Suppressor macrophage treated with lipopolysaccharide for 4 hours (primary cell): ENCODE measurements at regions not wholly inside any gene's neighbourhood (a gene's known extent, or its start where the extent isn't known, plus 50 kb on each side); places are given as distances from the start of the nearest gene placed in this dataset.
"Not testable (repeated sequence)": the region's sequence is repeated elsewhere in the genome, so short reads cannot be mapped to it uniquely, and the experiment has no call there.

ENCODE experiments used
- DNase-seq: peaks from one replicate; pipeline ENCODE4 v3.0.0-alpha.2; 2020

DNA sequence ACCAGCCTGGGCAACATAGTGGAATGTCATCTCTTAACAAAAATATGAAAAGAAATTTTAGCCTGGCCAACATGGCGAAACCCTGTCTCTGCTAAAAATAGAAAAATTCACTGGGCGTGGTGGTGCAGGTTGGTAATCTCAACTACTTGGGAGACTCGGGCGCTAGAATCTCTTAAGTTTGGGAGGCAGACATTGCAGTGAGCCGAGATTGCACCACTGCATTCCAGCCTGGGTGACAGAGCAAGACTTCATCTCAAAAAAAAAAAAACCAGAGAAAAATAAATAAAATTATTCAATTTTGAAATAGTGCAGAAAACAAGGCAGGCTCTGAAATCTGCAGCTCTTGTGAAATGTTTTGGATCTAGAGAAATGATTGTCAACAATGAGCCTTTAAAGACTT is 397.3 kb upstream of the AMELY start:
- DNase-seq, result no peak

DNA sequence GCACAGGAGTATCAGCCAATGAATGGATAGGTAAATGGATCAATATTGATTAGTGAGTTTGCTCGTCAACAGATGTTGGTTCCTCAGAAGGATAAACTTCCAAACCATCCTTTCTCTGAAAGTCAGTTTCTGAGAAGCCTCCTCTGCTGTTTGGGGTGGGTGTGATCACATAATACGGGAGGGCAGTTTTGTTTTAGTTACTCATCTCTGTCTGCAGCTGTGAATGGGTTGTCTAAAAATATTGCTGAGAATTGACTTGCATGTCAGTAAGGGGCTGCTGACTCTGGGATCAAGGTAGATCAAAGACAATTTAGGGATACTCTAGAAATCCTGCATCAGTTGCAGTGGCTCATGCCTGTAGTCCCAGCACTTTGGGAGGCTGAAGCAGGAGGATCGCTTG is 390.8 kb upstream of the AMELY start:
- DNase-seq, result no peak

DNA sequence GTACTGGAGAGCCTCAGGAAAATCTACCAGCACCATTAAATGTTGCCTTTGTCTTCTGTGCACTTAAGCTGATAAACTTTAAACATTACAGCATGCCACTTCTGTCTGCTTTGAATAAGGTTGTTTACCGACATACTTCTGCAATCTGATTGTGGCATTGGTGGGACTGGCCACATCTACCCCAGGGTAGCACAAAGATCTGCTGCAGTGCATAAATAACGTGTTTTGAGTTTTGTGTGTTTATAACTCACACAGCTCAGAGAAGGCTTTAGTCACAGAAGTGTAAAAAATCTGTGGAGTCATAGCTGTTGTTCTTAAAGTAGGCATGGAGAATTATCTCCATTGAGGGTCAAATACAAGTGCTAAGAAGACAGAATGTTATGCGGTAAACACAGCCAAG is 388.4 kb upstream of the AMELY start:
- no peak for DNase-seq

DNA sequence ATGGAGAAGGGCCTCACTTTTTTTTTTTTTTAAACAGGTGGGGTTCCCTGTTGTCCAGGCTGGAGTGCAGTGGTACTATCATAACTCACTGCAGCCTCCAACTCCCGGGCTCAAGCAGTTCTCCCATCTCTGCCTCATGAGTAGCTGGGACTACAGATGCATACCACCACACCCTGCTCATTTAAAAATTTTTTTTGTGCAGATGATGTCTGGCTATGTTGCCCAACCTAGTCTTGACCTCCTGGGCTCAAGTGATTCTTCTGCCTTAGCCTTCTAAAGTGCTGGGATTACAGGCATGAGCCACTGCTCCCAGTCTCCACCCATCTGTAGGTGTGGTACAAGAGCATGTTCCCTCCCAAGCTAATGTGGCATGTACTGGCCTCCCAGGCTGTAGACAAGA is 380.6 kb upstream of the AMELY start:
- DNase-seq, result no peak

DNA sequence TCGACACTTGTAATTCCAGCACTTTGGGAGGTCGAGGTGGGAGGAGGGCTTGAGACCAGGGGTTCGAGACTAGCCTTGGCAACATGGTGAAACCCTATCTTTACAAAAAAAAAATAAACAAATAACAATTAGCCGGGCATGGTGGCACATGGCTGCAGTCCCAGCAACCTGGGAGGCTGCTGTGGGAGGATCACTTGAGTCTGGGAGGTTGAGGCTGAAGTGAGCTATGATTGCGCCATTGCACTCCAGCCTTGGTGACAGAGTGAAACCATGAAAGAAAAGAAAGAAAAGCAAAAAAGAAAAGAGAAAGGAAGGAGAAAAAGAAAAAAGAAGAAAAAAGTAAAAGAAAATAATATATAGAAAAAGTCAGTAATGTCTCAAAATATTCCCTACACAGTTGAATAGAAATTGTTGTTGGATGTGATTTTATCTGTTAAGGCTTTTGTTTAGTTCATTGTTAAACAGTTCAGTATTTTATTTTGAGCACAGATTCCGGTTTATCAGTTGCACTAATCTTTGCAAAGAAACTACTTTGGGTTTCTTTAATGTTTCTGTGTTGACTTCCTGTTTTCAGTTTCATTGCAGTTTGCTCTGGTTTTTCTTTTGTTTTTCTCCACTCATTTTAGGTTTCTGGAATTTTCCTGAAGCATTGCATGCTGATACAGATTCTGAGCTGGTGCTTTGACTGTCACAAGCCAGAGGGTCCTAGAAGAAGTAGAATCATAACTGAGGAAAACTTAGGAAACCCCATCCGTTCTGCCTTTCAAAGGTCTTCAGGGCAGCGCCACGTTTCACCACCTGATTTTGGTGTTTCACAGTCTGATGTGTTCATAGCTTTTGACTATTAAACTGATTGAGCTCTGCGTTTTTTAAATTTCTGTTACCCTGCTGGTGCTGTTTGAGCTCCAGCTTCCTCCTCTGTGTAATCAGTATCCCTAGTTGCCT is 378.6 kb upstream of the AMELY start:
- peak; percentile 38 for DNase-seq

DNA sequence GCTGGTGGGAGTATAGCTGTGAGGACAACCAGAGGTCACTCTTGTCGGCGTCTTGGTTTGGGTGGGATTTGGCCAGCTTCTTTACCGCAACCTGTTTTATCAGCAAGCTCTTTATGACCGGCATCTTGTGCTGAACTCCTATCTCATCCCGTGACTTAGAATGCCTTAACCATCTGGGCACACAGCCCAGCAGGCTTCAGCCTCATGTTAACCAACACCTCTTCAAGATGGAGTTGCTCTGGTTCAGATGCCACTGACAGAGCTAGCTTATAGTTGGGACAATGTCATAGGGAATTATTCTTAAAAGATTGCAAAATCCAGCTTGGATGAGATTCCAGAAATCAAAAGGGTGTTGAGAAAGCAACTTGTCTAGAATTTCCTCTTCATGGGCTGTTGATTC is 377.1 kb upstream of the AMELY start:
- no peak for DNase-seq

DNA sequence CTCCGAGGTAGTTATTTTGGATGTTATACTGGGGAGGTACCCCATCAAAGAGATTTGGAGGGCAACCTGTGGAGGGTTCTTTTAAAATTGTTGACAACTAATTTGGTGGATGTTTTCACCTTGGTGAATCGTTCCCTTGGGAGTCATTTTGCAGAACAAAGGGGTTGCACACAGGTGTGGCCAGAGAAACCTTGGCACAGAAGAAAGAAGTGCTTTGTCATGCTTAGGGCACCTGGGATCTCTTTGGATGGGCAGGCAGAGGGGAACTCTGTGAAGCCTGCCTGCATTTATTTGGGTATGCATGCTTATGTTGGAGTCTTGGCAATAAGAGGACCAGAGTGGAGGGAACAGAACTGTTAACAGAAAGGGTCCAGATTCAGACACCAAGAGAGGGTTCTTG is 376.4 kb upstream of the AMELY start:
- not testable (repeated sequence) for DNase-seq

DNA sequence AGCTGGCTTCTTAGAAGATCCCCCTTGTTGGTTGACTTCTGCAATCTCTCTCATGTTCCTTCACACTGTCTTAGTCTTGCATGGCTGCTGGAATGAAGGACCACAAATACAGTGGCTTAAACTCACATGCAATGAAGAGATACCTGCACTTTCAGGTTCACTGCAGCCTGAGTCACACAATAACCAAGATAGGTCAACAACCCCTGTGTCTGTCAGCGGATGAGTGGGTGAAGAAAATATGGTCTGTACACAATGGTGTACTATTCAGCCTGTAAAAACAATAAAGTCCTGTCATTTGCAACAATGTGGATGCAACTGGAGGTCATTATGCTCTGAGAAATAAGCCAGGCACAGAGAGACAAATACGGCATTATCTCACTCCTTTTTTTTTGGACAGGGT is 373.8 kb upstream of the AMELY start:
- no peak for DNase-seq

DNA sequence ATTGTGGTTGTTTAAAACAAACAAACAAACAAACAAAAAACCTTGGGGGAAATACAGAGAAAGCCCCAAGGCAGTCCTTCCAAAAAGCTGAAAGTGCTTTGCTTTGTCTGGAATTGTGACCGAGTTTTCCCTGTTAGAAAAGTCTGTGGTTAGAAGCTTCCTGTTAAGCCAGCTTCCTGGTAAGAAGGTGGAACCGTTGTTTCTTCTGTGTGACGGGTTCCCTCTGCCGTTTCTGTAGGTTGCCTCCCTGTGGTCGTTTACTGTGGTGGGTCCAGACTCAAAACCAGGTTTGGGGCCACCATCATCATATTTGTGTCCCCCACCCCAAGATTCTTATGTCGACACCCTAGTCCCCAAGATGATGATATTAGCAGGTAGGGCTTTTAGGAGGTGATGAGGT is 371.4 kb upstream of the AMELY start:
- no peak for DNase-seq

DNA sequence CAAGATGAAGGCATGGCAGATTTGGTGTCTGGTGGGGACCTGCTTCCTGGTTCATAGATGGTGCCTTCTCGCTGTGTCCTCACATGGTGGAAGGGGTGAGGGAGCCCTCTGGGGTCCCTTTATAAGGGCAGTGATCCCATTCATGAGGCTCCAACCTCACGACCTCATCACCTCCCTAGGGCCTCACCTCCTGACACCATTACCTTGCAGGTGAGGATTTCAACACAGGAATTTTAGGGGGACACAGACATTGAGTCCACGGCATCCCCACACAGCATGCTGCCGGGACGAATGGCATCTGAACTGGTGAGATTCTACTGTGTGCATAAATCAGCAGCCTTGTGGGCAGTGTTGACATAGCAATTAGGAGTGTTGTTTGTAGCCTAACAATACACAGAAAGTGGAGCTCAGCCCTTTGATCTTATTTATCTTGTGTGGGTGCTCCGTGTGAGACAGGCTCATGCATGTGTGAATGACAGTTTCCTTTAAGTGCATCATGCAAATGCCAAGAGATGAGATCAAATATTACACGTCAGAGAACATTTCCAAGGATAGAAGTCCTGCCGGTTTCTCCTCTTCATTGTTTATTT is 368.7 kb upstream of the AMELY start:
- DNase-seq, result not testable (repeated sequence)

DNA sequence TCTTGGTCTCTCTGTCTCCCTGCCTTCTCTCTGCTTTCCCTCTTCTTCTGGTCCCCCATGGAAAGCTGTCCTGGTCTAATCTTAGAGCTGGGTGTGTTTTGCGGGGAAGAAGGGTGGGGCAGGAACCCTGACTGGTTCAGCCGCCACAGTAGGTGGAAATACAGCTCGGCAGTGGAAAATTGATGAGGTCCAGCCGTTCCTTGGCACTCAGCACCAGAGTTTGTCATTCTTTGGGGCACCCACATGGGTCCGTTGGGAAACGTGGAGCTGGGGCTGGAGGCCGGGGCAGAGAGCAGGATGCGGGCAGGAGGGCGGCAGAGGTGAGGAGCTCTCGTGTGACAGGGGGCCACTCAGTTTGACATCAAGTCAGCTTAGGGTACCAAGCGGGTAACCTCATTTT is 364.2 kb upstream of the AMELY start:
- no peak for DNase-seq

DNA sequence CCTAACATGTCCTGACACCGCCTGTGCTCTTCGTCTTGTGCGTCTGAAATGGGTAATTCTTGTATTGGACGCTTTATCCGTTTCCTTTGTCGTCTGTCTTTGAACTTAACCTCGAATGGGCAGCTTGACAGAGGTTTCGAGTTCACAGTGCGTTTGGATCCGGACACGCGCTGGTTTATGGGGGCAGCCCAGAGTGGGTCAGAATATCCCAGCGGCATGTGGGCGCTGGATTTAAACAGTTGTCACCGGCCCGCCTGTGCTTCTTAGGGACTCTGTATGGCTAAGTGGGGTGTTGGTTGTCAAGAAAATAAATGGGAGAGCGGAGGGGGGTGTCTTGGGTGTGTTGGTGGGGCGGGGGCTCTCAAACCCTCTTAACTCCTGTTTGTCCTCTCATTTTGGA is 363.5 kb upstream of the AMELY start:
- no peak for DNase-seq

DNA sequence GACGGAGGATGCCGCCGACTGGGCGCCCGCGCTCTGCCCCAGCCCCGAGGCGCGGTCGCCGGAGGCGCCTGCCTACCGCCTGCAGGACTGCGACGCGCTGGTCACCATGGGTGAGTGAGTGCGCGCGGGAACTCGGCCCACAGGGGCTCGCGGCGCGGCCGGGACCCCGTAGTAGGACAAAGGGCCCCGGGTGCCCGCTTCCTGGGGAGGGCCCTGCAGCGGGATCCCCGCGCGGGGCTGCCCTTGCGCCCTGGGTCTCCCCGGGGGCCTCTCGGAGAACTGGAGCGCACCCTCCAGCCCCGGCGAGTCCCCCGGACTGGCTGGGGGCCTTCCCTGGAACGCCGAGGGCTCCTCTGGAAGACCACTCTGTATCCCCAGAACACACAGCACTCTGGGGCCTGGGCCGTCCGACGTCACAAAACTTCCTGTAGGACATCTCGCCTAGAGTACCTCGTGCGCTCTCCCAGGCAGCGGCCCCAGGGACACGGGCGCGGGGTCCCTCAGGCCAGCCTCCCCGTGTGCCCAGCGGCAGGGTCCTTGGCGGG is 362.9 kb upstream of the AMELY start:
- DNase-seq, result no peak

DNA sequence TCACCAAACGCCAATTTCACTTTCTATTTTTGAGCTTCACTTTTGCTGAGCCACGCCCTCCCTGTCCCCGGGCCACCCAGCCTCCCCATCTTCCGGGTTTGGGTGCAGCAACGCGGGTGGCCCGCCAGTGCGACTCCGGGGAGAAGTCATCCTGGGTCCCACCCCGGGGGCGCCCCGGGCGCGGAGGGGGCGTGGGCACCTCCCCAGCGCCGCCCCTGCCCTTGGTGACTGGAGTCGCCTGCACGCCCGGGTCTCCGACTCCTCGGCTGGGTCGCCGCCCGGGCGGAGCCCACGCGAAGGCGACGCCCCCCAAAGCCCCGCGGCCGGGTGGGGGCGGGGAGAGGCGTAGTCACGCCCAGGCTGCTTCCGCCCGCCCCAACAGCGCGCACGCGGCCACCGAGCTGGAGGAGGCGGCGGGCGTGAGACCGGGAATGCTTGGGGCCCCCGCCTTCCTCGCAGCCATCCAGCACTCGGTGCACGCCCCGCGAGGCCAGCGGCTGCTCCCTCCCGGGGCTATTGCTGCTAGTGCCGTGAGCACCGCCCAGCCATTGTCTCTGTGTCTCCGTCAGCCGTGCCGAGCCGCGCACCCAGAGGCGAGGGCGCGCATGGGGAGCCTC is 362.1 kb upstream of the AMELY start:
- peak; percentile 89 for DNase-seq

DNA sequence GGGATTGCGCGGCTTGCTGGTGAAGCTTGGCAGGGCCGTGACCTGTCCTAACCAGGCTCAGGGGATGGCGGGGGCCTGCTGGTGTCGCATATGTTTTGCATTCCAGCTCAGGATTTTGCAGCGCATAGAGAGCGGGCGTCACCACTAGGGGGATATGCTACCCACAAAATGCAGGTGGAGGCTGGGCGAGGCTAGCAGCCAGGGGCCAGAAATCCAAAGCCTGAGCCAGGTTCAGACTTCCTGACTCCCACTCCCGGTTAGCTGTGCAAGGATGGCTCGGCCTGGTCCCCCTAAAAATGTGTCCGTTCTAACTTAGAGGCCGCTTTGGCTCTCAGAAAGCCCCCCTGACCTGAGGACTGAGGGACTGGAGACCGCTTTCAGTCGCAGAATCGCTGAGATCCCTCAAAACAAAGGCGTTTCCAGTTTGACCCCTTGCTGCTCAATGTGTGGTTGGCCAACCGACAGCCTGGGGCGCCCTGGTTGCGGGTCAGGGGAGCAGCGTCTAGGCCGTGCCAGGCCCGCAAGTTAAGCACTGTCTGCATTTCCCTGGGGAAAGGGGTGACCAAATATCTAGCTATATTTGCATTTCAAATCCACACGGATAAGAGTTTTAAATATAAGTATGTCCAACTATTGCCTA is 361.1 kb upstream of the AMELY start:
- DNase-seq, result peak; percentile 46

DNA sequence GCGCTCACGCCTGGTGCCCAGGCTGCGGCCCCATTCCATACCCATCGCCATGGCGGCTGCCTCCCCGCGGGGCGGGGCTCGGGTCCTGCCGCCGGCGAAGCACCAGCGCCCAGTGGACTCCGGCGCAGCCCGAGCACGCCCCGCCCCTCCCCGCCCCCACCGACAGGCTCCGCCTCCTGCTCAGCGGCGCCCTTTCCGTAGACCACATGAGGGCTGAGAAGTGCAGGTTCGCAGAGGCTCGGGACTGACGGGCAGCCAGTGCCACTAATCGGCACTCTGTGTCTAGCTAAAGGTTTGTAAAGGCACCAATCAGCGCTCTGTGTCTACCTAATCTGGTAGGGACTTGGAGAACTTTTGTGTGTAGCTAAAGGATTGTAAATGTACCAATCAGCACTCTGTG is 352.2 kb upstream of the AMELY start:
- no peak for DNase-seq

DNA sequence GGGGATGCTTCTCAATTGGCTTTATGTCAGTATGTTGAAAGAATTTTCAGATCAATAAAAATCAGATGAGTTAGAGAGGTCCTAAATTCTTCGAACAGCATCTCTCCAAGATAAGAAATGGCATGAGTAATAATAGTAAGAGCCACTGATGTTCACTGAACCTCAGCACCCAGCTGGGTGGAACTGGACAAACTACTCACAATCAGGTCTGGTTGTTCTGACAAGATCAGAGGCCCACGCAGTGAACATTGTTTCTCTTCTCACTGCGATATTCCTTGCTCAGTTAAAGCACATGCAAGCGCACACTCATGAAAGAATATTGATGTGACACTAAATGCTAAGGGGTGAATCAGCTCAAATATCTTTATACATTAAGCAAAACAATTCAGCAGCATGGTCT is 351.0 kb upstream of the AMELY start:
- no peak for DNase-seq

DNA sequence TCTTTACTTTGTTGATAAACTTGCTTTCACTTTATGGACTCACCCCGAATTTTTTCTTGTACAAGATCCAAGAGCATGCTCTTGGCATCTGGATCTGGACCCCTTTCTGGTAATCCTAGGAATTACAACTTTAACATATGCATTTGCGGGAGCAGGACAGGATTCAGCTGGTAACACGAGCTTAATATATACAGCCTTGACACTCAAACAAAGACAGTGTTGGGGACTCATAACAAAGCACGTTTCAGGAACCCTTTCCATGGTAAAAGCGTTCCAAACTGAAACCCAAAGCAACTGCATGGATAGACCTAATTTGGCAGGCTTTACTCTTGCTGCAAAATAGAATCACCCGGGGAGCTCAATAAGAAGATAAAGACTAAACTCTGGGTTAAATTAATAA is 349.7 kb upstream of the AMELY start:
- no peak for DNase-seq

DNA sequence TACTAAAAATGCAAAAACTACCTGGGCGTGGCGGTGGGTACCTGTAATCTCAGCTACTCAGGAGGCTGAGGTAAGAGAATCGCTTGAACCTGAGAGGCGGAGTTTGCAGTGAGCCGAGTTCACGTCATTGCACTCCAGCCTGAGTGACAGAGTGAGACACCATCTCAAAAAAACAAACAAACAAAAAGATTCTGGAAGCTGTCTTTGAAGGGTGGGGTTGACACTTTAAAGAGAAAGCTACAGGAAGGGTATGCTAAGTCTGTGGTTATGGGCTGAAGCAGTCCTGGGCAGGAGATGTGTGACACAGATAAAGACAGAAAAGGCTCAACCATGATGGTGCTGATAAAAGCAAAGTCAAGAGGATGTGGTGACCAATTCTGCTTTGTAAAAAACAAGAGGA is 328.5 kb upstream of the AMELY start:
- no peak for DNase-seq

DNA sequence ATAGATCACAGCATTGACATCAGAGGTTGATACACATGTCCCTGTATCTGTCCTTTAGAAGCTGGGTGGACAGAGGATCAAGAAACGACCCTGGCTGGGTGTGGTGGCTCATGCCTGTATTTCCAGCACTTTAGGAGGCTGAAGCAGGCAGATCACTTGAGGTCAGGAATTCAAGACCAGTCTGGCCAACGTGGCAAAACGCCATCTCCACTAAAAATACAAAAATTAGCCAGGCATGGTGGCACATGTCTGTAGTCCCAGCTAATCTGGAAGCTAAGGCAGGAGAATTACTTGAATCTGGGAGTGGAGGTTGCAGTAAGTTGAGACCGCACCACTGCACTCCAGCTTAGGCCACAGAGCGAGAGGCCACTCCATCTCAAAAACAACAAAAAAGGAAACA is 300.4 kb upstream of the AMELY start:
- no peak for DNase-seq

DNA sequence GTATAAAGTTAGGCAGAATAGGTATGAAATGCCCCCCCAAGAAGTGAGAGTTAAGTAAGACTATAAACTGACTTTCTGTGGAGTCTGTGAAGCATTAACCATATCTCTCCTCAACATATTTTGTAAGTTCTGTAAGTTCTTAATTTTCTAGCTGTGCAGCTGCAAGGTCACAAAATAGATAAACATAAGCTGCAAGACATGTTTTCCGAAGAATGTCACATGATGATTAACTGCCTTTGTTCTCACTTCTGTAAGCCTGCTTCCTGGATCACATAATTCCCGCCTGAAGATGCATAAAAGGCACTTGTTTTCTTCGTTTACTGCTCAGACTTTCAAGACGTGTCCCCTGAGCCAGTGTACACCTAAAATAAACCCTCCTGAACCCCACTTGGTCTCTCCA is 292.9 kb upstream of the AMELY start:
- no peak for DNase-seq

DNA sequence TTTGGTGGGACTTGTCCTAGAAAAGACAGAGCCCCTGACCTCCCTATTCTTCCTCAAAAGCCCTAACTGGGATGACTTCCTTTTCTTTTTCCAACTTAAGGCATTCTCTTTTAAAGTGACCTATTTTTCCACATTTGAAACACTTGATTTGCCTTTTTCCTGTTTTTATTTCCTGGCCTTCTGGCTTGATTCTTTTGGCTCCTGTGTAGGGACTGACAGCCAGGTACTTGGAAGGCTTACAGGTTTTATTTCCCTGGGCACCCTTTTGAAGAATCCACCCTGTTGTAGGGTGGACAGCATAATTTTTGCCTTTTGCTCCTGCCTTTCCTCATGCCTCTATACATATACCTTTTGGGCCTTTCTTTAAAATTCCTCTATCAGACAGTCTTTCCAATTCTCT is 271.0 kb upstream of the AMELY start:
- no peak for DNase-seq

DNA sequence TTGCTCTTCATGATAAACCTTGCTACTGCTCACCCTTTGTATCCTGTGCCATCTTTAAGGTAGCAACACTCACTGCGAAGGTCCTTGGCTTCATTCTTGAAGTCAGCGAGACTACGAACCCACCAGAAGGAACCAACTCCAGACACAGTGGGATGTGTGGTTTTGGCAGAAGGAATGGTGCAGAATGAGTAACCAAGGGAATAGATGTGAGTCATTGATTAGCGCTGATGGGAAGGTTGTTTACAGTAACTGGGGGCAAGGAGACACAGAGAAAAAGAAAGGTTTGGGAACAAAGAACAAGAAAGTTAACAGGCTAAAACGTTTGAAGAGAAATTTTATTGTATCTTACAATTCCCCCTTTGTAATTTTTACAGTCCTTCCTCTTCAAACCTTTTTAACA is 266.1 kb upstream of the AMELY start:
- DNase-seq, result no peak

DNA sequence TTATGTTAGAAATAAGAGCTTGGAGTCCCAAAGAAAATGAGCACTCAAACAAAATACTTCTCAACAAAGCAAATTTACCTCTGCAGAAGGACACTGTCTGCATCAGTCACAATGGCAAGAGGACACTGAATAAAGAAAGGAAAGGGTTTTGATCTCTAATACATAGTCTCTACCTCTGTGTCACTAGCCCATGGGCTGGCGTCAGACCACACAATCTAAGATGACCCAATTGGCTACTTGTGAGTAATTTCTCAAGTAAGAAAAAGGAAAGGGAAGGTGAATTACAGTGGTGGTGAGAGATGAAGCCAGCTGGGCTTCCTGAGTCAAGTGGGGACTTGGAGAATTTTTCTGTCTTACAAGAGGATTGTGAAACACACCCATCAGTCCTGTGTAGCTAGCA is 257.9 kb upstream of the AMELY start:
- DNase-seq, result no peak
